ENCODE measurements at regions not wholly inside any gene's neighbourhood (a gene's known extent, or its start where the extent isn't known, plus 50 kb on each side); places are given as distances from the start of the nearest gene placed in this dataset.

DNA sequence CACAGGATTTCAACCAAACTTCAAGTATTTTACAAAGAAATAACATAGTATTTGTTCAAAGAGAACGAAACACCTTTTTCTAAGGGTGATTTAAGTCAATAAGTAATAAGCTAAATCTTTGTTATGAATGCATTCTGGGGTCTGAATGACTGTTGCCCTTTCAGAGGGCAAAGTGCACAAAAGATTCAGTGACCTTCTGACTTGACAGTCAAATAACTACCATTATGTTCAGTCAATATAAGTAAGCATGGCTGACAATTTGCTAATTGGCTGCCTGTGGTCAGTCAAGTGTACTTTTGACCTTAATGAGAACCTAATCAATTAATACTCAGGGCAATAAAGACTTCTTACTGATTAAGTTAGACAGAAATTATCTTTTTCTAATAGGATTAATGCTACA, 133.1 kb upstream of the NANOGP8 start (continued):
- TF ChIP-seq, protein P1, sequence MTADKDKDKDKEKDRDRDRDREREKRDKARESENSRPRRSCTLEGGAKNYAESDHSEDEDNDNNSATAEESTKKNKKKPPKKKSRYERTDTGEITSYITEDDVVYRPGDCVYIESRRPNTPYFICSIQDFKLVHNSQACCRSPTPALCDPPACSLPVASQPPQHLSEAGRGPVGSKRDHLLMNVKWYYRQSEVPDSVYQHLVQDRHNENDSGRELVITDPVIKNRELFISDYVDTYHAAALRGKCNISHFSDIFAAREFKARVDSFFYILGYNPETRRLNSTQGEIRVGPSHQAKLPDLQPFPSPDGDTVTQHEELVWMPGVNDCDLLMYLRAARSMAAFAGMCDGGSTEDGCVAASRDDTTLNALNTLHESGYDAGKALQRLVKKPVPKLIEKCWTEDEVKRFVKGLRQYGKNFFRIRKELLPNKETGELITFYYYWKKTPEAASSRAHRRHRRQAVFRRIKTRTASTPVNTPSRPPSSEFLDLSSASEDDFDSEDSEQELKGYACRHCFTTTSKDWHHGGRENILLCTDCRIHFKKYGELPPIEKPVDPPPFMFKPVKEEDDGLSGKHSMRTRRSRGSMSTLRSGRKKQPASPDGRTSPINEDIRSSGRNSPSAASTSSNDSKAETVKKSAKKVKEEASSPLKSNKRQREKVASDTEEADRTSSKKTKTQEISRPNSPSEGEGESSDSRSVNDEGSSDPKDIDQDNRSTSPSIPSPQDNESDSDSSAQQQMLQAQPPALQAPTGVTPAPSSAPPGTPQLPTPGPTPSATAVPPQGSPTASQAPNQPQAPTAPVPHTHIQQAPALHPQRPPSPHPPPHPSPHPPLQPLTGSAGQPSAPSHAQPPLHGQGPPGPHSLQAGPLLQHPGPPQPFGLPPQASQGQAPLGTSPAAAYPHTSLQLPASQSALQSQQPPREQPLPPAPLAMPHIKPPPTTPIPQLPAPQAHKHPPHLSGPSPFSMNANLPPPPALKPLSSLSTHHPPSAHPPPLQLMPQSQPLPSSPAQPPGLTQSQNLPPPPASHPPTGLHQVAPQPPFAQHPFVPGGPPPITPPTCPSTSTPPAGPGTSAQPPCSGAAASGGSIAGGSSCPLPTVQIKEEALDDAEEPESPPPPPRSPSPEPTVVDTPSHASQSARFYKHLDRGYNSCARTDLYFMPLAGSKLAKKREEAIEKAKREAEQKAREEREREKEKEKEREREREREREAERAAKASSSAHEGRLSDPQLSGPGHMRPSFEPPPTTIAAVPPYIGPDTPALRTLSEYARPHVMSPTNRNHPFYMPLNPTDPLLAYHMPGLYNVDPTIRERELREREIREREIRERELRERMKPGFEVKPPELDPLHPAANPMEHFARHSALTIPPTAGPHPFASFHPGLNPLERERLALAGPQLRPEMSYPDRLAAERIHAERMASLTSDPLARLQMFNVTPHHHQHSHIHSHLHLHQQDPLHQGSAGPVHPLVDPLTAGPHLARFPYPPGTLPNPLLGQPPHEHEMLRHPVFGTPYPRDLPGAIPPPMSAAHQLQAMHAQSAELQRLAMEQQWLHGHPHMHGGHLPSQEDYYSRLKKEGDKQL (CRISPR knock-in tag; IDR thresholded peaks at IDR 0.05; ENCODE audit: borderline replicate concordance) = no peak
- TF ChIP-seq MED1 (CRISPR knock-in tag; IDR thresholded peaks at IDR 0.05; ENCODE audit: borderline replicate concordance) (no peak), SLC30A9 (CRISPR knock-in tag; IDR thresholded peaks at IDR 0.05) (no peak)

DNA sequence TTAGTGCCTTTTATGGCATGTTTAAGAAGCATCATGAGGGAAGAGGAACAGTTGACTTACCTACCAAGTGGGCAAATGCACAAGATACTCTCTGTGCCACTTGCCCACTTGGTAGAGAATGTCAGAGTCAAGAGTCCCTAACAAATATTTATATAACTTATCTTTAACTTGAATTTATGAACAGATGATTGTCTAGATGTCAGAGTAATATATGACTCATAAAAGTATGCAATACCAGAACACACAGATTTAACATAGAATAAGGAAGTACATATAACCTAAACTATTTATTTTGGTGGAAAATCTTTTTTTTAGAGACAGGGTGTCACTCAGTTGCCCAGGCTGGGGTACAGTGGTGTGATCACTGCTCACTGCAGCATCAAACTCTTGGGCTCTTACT, 130.0 kb upstream of the NANOGP8 start:
- Histone ChIP-seq H3K79me2 (ENCODE audit: control insufficient read depth, insufficient read depth, low read length) (no peaks in the 10 kb centered on the region), H3K27me3 (ENCODE audit: control insufficient read depth in 2 of 2, insufficient read depth in 2 of 2, low read length in 2 of 2) (no peaks in the 10 kb centered on the region), H4K20me1 (replicated peaks; ENCODE audit: control insufficient read depth, insufficient read depth, low read length) (no peaks in the 10 kb centered on the region), H3K4me1 (replicated peaks in 1 of 2; ENCODE audit: control insufficient read depth in 2 of 2, insufficient read depth in 2 of 2, low read length in 2 of 2) (no peaks in the 10 kb centered on the region), H3K4me3 (no peak overlapping the region), H2AFZ (ENCODE audit: low read depth, low read length) (no peak overlapping the region), H3K9ac (ENCODE audit: insufficient read depth in 1 of 2, low read depth in 2 of 2, low read length in 2 of 2) (no peak overlapping the region), H3K4me2 (ENCODE audit: insufficient read depth, low read length) (no peak overlapping the region), H3K9me3 (replicated peaks; ENCODE audit: control insufficient read depth, insufficient read depth, low read depth, low read length) (no peaks in the 10 kb centered on the region), H3K27ac (ENCODE audit: extremely low read depth, low read depth, low read length) (no peak overlapping the region), H3K36me3 (ENCODE audit: control insufficient read depth, insufficient read depth, low read length) (no peaks in the 10 kb centered on the region), H3K9me1 (ENCODE audit: control insufficient read depth, insufficient read depth, low read length) (no peaks in the 10 kb centered on the region)
- DNase-seq (ENCODE audit: extremely low read depth in 1 of 4, low spot score in 3 of 4) = no peak
- POLR2A ChIA-PET = no interaction called here
- ATAC-seq = no peak
- no peak for FAIRE-seq
- no TSS peak for BruUV-seq (replicated peaks)
- no peak for TF ChIP-seq ZNF583 (CRISPR knock-in tag; IDR thresholded peaks at IDR 0.05)
- TF ChIP-seq KAT2B (IDR thresholded peaks at IDR 0.05; ENCODE audit: low read depth, low read length) = no peak
- no peak for TF ChIP-seq ZNF121 (CRISPR knock-in tag; conservative IDR thresholded peaks at IDR 0.05)
- TF ChIP-seq, protein P2, sequence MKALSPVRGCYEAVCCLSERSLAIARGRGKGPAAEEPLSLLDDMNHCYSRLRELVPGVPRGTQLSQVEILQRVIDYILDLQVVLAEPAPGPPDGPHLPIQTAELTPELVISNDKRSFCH (CRISPR knock-in tag; IDR thresholded peaks at IDR 0.05) = no peak
- TF ChIP-seq, protein P2 (tag; IDR thresholded peaks at IDR 0.05) = no peak
- no peak for TF ChIP-seq FOSL1 (tag; conservative IDR thresholded peaks at IDR 0.05)
- no peak for TF ChIP-seq ZNF232 (CRISPR knock-in tag; IDR thresholded peaks at IDR 0.05)
- TF ChIP-seq SOX6 (IDR thresholded peaks at IDR 0.05) = no peak
- no peak for TF ChIP-seq ILK (tag; IDR thresholded peaks at IDR 0.05; ENCODE audit: borderline replicate concordance, low read depth)
- TF ChIP-seq MTA2 (IDR thresholded peaks at IDR 0.05; ENCODE audit: low read depth) = no peak
- TF ChIP-seq RBM22 (IDR thresholded peaks at IDR 0.05; ENCODE audit: low read depth, low read length, poor library complexity, severe bottlenecking) = no peak
- no peak for TF ChIP-seq STAG1 (CRISPR knock-in tag; IDR thresholded peaks at IDR 0.05; ENCODE audit: borderline replicate concordance)
- intact Hi-C loops (cut with micrococcal nuclease) = no loop called here
- CTCF ChIA-PET (ENCODE audit: low intra/inter-chr PET ratio) = no interaction called here
- in situ Hi-C loops (cut with MboI) = no loop called here
